MM.1S (cell line): ENCODE measurements at regions not wholly inside any gene's neighbourhood (a gene's known extent, or its start where the extent isn't known, plus 50 kb on each side); places are given as distances from the start of the nearest gene placed in this dataset.

Experiments
- DNase-seq: peaks from one replicate; pipeline ENCODE4 v3.0.0-alpha.2; 2015
- H2AFZ ChIP-seq: fragments of 300-600 bp; sonication (generic); 2 replicates; pipeline ENCODE4 v1.6.0; 2016; ENCODE audit warnings: antibody characterized with exemption, low read length
- H3F3A ChIP-seq: fragments of 300-600 bp; sonication (generic); 2 replicates; pipeline ENCODE4 v1.6.1; 2016; ENCODE audit warnings: mild to moderate bottlenecking, antibody characterized with exemption, low read length, moderate library complexity, mixed read lengths; ENCODE audit not compliant: insufficient read depth
- H3K27ac ChIP-seq: fragments of 300-600 bp; sonication (generic); 2 replicates; pipeline ENCODE4 v1.5.1; 2016; ENCODE audit warnings: mild to moderate bottlenecking, low read length
- H3K27me3 ChIP-seq: fragments of 300-600 bp; sonication (generic); replicated peaks from 2 replicates; pipeline ENCODE4 v1.6.0; 2016; ENCODE audit warnings: low read length; ENCODE audit not compliant: insufficient read depth
- H3K36me3 ChIP-seq: fragments of 300-600 bp; sonication (generic); replicated peaks from 2 replicates; pipeline ENCODE4 v1.6.1; 2016; ENCODE audit warnings: mild to moderate bottlenecking, low read length, mixed read lengths; ENCODE audit not compliant: insufficient read depth
- H3K4me1 ChIP-seq: fragments of 300-600 bp; sonication (generic); 2 replicates; pipeline ENCODE4 v1.6.1; 2016; ENCODE audit warnings: low read length, mixed read lengths
- H3K4me2 ChIP-seq: fragments of 300-600 bp; sonication (generic); 2 replicates; pipeline ENCODE4 v1.6.0; 2016; ENCODE audit warnings: low read depth, low read length
- H3K4me3 ChIP-seq: fragments of 300-600 bp; sonication (generic); 2 replicates; pipeline ENCODE4 v1.5.1; 2016; ENCODE audit warnings: low read length, mixed read lengths
- H3K79me2 ChIP-seq: fragments of 300-600 bp; sonication (generic); 2 replicates; pipeline ENCODE4 v1.6.1; 2016; ENCODE audit warnings: mixed run types, low read length, mixed read lengths
- H3K9ac ChIP-seq: fragments of 300-600 bp; sonication (generic); 2 replicates; pipeline ENCODE4 v1.6.1; 2016; ENCODE audit warnings: low read length, mixed read lengths
- H3K9me2 ChIP-seq: fragments of 300-600 bp; sonication (generic); replicated peaks from 2 replicates; pipeline ENCODE4 v1.6.1; 2016; ENCODE audit warnings: mild to moderate bottlenecking, low read length, mixed read lengths; ENCODE audit not compliant: insufficient read depth
- H3K9me3 ChIP-seq: fragments of 300-600 bp; sonication (generic); replicated peaks from 2 replicates; pipeline ENCODE4 v1.6.1; 2016; ENCODE audit warnings: mild to moderate bottlenecking, low read length, mixed read lengths; ENCODE audit not compliant: insufficient read depth
- H4K20me1 ChIP-seq: fragments of 300-600 bp; sonication (generic); 2 replicates; pipeline ENCODE4 v1.6.1; 2016; ENCODE audit warnings: mild to moderate bottlenecking, low read length, moderate library complexity, mixed read lengths; ENCODE audit not compliant: insufficient read depth
- EZH2 ChIP-seq: fragments of 300-600 bp; sonication (generic); optimal IDR thresholded peaks from 2 replicates; pipeline ENCODE3; 2017; ENCODE audit warnings: low read depth, mild to moderate bottlenecking, antibody characterized with exemption, low read length, mixed read lengths
- EZH2phosphoT487 ChIP-seq: fragments of 300-600 bp; sonication (generic); IDR thresholded peaks from 2 replicates; pipeline ENCODE4 v1.6.1; 2018; ENCODE audit warnings: antibody characterized with exemption, low read length
- TF ChIP-seq, protein P1 (sequence below): fragments of 300-600 bp; sonication (generic); IDR thresholded peaks from 2 replicates; pipeline ENCODE4 v1.5.1; 2016; ENCODE audit warnings: antibody characterized with exemption, low read length, mixed read lengths

DNA sequence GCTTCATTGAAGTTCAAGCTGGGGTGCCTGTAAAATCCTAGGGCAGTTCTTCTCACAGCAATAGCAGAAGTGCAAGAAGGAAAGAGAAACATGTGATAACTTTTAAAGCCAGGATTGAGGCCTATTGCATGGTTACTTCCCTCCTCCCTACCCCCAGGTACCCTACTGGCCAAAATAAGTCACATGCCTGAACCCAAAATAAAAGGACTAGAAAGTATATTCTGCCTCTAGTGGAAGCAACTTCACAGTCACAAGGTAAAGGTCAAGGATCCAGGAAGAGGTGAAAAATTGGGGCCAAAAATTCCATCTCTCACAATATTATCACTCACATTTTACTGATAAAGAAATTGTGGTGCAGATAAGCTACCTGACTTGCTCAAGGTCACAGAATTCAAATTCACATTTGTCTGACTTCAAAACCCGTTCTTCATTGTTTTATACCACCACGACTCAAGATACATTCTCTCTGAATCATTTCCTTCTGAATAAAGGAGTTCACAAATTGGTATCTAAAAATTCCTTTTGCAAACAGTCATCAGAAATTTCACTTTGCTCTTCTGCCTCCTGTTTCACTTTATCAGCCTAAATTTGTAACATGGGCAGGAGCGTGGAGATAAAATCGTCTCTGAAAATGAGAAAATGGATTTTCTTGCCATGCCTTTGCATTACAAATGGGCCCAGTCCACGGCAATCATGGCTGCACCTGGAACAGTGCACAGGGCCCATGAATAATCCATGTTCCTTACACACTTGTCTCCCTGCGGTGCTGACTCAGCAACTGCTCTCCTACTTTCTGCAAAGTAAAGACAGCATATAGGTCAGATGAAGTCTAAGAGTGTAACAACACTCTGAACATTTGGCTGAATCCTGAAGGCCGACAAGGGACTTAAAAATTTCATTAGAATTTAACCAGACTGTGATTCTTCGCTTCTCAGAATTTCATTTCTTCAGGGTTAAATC lies 485.3 kb upstream of the NFIA start:
- Histone ChIP-seq H3K27ac (no peak overlapping the region), H2AFZ (no peak overlapping the region), H3K9me2 (no peaks in the 10 kb centered on the region), H3K4me3 (no peak overlapping the region), H3K9me3 (no peaks in the 10 kb centered on the region), H3K36me3 (no peaks in the 10 kb centered on the region), H3F3A (no peaks in the 10 kb centered on the region), H3K9ac (no peak overlapping the region), H3K79me2 (no peaks in the 10 kb centered on the region), H3K4me2 (no peak overlapping the region), H3K27me3 (no peaks in the 10 kb centered on the region), H4K20me1 (no peaks in the 10 kb centered on the region), H3K4me1 (no peaks in the 10 kb centered on the region)
- no peak for DNase-seq
- no peak for TF ChIP-seq EZH2phosphoT487
- TF ChIP-seq, protein P1, sequence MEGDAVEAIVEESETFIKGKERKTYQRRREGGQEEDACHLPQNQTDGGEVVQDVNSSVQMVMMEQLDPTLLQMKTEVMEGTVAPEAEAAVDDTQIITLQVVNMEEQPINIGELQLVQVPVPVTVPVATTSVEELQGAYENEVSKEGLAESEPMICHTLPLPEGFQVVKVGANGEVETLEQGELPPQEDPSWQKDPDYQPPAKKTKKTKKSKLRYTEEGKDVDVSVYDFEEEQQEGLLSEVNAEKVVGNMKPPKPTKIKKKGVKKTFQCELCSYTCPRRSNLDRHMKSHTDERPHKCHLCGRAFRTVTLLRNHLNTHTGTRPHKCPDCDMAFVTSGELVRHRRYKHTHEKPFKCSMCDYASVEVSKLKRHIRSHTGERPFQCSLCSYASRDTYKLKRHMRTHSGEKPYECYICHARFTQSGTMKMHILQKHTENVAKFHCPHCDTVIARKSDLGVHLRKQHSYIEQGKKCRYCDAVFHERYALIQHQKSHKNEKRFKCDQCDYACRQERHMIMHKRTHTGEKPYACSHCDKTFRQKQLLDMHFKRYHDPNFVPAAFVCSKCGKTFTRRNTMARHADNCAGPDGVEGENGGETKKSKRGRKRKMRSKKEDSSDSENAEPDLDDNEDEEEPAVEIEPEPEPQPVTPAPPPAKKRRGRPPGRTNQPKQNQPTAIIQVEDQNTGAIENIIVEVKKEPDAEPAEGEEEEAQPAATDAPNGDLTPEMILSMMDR, result no peak
- TF ChIP-seq EZH2, result no peak

DNA sequence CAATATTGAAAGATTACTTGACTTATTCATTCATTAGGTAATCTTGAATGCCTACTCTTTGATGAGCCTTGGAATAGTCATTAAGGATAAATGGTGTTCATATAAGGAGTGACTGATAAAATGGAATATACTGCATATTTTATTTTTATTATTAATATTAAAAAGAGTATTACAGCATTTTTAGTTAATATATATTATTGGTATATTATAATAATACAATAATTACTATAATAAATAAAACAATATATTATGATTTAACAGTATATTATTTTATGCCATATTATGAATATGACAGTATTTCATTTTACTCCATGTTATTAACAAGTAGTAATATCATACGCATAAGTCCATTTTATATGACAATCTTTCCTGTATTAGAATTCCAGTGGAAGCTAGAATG lies 490.8 kb upstream of the NFIA start:
- no peaks in the 10 kb centered on the region for H3K36me3 ChIP-seq
- H3K27me3 ChIP-seq, result no peaks in the 10 kb centered on the region
- no peak for DNase-seq
- no peaks in the 10 kb centered on the region for H3K9me3 ChIP-seq
- H2AFZ ChIP-seq, result no peak overlapping the region
- H3K9ac ChIP-seq, result no peak overlapping the region
- H3K4me1 ChIP-seq, result no peaks in the 10 kb centered on the region
- no peak for TF ChIP-seq EZH2phosphoT487
- TF ChIP-seq, protein P1, result no peak
- no peak overlapping the region for H3K4me3 ChIP-seq
- H3K9me2 ChIP-seq, result no peaks in the 10 kb centered on the region
- H3K79me2 ChIP-seq, result no peaks in the 10 kb centered on the region
- no peak overlapping the region for H3K4me2 ChIP-seq
- H3F3A ChIP-seq, result no peaks in the 10 kb centered on the region
- H3K27ac ChIP-seq, result no peak overlapping the region
- no peaks in the 10 kb centered on the region for H4K20me1 ChIP-seq

DNA sequence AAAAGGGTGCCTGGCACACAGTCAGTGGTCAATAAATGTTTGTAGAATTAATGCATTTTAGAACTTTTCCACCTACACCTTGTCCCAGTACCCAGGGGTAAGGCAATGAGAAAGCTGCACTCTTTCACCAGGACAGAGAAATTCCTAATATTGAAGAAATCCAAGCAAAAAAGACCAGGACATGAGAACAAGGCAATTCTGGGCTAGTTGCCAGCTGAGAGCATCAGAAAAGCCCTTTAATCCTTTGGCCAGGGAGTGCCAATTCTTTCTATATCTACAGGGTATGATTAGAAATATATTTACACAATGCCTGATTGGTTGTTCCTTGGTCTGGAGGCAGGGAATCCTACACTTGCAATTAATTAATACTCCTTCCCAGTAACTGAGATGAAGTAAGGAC lies 492.4 kb upstream of the NFIA start:
- no peak overlapping the region for H3K4me2 ChIP-seq
- H4K20me1 ChIP-seq, result no peaks in the 10 kb centered on the region
- no peak overlapping the region for H3K27ac ChIP-seq
- TF ChIP-seq EZH2phosphoT487 (no peak), EZH2 (no peak)
- TF ChIP-seq, protein P1, result no peak
- DNase-seq, result no peak
- no peak overlapping the region for H3K9ac ChIP-seq
- no peaks in the 10 kb centered on the region for H3K9me3 ChIP-seq
- no peaks in the 10 kb centered on the region for H3F3A ChIP-seq
- H2AFZ ChIP-seq, result no peak overlapping the region
- no peak overlapping the region for H3K4me3 ChIP-seq
- no peaks in the 10 kb centered on the region for H3K27me3 ChIP-seq
- no peaks in the 10 kb centered on the region for H3K79me2 ChIP-seq
- H3K4me1 ChIP-seq, result no peaks in the 10 kb centered on the region
- no peaks in the 10 kb centered on the region for H3K36me3 ChIP-seq
- no peaks in the 10 kb centered on the region for H3K9me2 ChIP-seq
